ENCODE measurements at regions not wholly inside any gene's neighbourhood (a gene's known extent, or its start where the extent isn't known, plus 50 kb on each side); places are given as distances from the start of the nearest gene placed in this dataset.

DNA sequence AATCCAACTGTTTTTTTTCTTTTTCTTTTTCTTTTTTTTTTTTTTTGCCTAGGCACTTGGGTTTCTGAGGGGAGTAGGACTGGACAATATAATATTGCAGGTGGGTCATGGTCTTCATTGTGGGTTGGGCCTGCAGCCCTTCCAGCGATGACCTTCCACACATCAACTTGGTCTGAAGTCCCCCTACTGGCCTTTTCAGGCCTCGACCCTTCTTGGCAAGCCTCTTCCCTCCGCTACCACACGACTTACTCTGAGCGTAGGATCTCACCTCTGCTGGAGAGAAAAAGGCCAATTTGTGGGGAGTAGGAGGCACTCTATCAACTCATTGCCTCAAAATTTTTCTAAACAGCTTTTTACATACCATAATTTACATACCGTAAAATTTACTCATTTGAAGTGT is 51.1 kb upstream of the GRIK3 start:
- TF ChIP-seq POLR2AphosphoS5 (IDR thresholded peaks at IDR 0.05) (no peak), CTCF (IDR thresholded peaks at IDR 0.05) (no peak)
